Peyer's patch (tissue), 4 donors: ENCODE measurements at regions not wholly inside any gene's neighbourhood (a gene's known extent, or its start where the extent isn't known, plus 50 kb on each side); places are given as distances from the start of the nearest gene placed in this dataset.

Experiments used
- CTCF ChIP-seq, 6 experiments: fragments of 450-650 bp in 4 of 6; fragments of 200-600 bp in 2 of 6; sonication (generic) in 1 of 6; IDR thresholded peaks; one replicate each; pipeline ENCODE4 v1.5.1; 2017 to 2019; ENCODE audit warnings: antibody characterized with exemption in 6 of 6, mild to moderate bottlenecking in 3 of 6, moderate library complexity in 1 of 6
- POLR2A ChIP-seq, 2 donors: fragments of 450-650 bp; IDR thresholded peaks; one replicate each; pipeline ENCODE4 v1.5.1; 2017; ENCODE audit warnings: antibody characterized with exemption in 2 of 2, mild to moderate bottlenecking in 2 of 2, moderate library complexity in 2 of 2

- TF ChIP-seq CTCF (IDR thresholded peaks at IDR 0.05) (no peak), POLR2A (IDR thresholded peaks at IDR 0.05) (no peak)
Measured at GRCh38 chr20:19130613-19130984, 81.8 kb upstream of the SLC24A3 start.
